ENCODE measurements at regions not wholly inside any gene's neighbourhood (a gene's known extent, or its start where the extent isn't known, plus 50 kb on each side); places are given as distances from the start of the nearest gene placed in this dataset.

DNA sequence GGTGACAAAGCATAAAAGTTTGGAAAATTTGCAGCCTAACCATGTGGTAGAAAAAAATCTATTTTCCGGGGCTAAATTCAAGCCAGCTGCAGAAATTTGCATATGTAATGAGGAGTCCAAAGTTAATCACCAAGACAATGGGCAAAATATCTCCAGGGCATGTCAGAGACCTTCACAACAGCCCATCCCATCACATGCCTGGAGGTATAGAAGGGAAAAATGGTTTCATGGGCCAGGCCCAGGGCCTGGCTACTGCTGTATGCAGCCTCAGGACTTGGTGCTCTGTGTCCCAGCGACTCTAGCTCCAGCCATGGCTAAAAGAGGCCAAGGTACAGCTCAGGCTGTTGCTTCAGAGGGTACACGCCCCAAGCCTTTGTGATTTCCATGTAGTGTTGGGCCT lies 655.8 kb upstream of the MGAT4C start:
- H3K4me3 ChIP-seq (replicated peaks in 1 of 2; ENCODE audit: low read depth in 2 of 2, low read length in 2 of 2), result no peak overlapping the region
- TF ChIP-seq, protein P1, sequence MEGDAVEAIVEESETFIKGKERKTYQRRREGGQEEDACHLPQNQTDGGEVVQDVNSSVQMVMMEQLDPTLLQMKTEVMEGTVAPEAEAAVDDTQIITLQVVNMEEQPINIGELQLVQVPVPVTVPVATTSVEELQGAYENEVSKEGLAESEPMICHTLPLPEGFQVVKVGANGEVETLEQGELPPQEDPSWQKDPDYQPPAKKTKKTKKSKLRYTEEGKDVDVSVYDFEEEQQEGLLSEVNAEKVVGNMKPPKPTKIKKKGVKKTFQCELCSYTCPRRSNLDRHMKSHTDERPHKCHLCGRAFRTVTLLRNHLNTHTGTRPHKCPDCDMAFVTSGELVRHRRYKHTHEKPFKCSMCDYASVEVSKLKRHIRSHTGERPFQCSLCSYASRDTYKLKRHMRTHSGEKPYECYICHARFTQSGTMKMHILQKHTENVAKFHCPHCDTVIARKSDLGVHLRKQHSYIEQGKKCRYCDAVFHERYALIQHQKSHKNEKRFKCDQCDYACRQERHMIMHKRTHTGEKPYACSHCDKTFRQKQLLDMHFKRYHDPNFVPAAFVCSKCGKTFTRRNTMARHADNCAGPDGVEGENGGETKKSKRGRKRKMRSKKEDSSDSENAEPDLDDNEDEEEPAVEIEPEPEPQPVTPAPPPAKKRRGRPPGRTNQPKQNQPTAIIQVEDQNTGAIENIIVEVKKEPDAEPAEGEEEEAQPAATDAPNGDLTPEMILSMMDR (IDR thresholded peaks at IDR 0.05; ENCODE audit: low read depth, low read length), result no peak
- DNase-seq (ENCODE audit: low read depth in 2 of 2), result no peak

DNA sequence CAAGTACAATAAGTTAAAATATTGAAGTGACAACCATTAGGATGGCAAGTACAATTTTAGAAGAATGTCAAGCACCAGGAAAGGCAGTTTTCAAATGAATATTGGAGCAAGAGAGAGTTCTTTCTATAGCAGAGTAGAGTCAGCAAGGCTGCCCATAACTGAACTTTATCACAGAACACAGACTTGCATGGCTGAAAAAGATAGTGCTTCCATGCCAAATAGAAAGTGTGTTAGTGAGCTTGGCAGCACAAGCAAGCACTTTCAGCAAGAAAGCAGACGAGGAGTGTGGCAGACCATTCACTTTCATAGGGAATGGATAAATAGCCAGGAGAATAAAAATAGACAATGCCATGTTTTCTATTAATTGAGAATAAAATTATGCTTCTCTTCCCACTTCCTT lies 647.0 kb upstream of the MGAT4C start:
- TF ChIP-seq, protein P1 (IDR thresholded peaks at IDR 0.05; ENCODE audit: low read depth, low read length), result no peak
- H3K4me3 ChIP-seq (replicated peaks in 1 of 2; ENCODE audit: low read depth in 2 of 2, low read length in 2 of 2), result no peak overlapping the region
- DNase-seq (ENCODE audit: low read depth in 2 of 2), result peak in 1 of 2 donors; percentile 2

DNA sequence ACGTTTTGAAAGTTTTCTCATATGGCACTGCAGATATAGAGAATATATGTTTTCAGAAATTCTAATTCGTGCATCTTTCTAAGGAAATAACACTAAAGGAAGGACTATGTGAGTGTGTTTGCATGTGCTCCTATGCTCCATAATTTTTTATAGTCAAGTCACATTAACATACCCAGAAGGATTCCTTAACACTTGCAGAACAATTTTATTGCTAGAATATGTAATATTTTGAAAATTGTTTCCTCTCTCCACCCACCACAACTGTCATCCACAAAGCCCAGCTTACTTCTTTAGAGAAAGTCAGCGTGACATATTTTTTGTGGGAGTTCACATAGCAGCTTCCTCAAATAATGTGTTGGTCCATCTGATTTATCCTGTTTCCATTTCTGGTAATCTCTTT lies 604.6 kb upstream of the MGAT4C start:
- TF ChIP-seq, protein P1 (IDR thresholded peaks at IDR 0.05; ENCODE audit: low read depth, low read length), result no peak
- DNase-seq (ENCODE audit: low read depth in 2 of 2), result no peak
- no peak overlapping the region for H3K4me3 ChIP-seq (replicated peaks in 1 of 2; ENCODE audit: low read depth in 2 of 2, low read length in 2 of 2)

DNA sequence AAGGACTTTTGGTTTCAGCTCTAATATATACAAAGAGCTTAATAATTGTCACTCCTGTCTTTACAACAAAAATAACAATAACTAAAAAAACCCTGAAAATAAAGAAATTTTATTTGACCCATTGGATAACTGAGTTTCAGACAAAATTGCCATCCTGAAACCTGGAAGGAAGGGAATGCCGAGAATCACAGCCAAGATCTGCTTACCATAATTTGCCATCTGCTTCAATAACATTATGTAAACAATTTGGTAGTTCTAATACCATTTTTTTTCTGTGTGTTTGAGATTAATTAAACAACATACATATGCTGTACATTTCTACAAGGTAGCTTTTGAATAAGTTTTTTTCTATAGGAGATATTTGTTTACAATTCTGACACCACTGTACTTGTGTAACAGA lies 596.3 kb upstream of the MGAT4C start:
- TF ChIP-seq, protein P1 (IDR thresholded peaks at IDR 0.05; ENCODE audit: low read depth, low read length), result no peak
- H3K4me3 ChIP-seq (replicated peaks in 1 of 2; ENCODE audit: low read depth in 2 of 2, low read length in 2 of 2), result no peak overlapping the region
- DNase-seq (ENCODE audit: low read depth in 2 of 2), result no peak

DNA sequence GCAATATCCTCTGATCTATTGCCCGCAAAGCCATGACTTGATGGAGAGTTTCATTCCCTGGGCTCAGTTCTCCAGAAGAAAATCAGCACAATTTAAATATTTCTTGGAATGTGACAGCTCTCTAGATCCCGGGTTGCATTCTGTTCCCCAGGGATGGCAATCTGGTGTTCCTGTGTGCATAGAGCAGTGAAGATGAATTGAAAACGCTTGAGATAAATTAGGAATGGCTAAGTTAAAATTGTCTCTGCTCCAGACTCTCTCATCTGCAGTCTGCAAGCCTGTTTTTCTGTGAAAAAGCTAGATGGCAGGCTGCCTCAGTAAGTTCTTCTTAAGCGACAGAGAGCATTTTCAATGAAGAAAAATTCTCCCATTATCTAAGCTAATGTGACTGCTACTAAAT lies 582.5 kb upstream of the MGAT4C start:
- H3K4me3 ChIP-seq (replicated peaks in 1 of 2; ENCODE audit: low read depth in 2 of 2, low read length in 2 of 2), result no peak overlapping the region
- DNase-seq (ENCODE audit: low read depth in 2 of 2), result peak in 1 of 2 donors; percentile 45
- TF ChIP-seq, protein P1 (IDR thresholded peaks at IDR 0.05; ENCODE audit: low read depth, low read length), result no peak

DNA sequence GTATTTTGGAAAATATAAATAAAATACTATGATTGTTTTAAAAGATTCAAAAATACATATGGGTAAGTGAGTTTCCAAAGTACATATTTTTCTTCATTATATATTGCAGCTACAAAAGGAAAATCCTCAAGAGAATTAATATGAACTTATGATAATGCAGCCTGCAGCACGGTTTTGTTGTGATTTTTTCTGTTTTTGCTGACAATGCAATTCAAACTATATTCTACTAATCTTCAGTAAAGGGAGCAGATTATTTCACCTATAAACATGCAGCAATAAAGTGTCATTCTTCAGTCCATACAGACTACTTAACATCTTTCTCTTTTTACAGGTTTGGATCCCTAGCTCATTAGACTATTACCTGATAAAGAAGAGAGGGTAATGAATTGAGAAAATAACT lies 582.1 kb upstream of the MGAT4C start:
- H3K4me3 ChIP-seq (replicated peaks in 1 of 2; ENCODE audit: low read depth in 2 of 2, low read length in 2 of 2), result no peak overlapping the region
- DNase-seq (ENCODE audit: low read depth in 2 of 2), result no peak
- TF ChIP-seq, protein P1 (IDR thresholded peaks at IDR 0.05; ENCODE audit: low read depth, low read length), result no peak

DNA sequence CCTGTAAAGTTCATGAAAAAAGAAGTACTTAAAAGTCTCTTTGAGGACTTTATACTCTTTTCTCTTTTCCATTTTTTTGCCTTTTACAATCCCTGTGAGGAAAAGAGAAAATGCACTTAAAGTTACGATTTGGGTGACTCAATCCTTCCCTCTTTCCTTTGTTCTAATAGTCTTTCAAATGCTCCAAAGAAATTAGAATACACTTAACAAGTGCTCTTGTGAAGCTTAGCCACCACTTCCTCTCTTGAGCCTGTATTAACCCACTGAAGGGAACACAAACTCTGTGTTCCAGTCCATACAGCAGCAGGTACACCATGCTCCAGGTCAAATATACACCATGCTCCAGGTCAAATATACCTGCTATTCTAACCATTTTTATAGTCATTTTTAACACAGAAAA lies 581.1 kb upstream of the MGAT4C start:
- TF ChIP-seq, protein P1 (IDR thresholded peaks at IDR 0.05; ENCODE audit: low read depth, low read length), result no peak
- DNase-seq (ENCODE audit: low read depth in 2 of 2), result no peak
- H3K4me3 ChIP-seq (replicated peaks in 1 of 2; ENCODE audit: low read depth in 2 of 2, low read length in 2 of 2), result no peak overlapping the region
